ENCODE measurements at regions not wholly inside any gene's neighbourhood (a gene's known extent, or its start where the extent isn't known, plus 50 kb on each side); places are given as distances from the start of the nearest gene placed in this dataset.

DNA sequence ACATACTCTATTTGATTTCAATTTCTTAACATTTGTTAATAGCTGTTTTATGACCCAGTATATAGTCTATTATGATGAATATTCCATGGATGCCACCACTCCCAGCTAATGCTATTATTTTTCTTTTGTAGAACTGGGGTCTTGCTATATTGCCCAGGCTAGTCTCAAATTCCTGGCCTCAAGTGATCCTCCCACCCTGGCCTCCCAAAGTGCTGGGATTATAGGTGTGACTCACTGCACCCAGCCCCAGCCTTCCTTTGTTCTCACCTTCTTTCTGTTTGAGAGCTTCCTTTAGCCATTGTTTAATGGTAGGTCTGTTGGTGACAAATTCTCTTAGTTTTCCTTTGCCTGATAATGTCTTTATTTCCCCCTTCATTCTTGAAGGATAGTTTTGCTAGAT lies 52.9 kb upstream of the AMOTL1 start:
- TF ChIP-seq, protein P1, sequence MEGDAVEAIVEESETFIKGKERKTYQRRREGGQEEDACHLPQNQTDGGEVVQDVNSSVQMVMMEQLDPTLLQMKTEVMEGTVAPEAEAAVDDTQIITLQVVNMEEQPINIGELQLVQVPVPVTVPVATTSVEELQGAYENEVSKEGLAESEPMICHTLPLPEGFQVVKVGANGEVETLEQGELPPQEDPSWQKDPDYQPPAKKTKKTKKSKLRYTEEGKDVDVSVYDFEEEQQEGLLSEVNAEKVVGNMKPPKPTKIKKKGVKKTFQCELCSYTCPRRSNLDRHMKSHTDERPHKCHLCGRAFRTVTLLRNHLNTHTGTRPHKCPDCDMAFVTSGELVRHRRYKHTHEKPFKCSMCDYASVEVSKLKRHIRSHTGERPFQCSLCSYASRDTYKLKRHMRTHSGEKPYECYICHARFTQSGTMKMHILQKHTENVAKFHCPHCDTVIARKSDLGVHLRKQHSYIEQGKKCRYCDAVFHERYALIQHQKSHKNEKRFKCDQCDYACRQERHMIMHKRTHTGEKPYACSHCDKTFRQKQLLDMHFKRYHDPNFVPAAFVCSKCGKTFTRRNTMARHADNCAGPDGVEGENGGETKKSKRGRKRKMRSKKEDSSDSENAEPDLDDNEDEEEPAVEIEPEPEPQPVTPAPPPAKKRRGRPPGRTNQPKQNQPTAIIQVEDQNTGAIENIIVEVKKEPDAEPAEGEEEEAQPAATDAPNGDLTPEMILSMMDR (IDR thresholded peaks at IDR 0.05), result no peak
- TF ChIP-seq POLR2A (IDR thresholded peaks at IDR 0.05; ENCODE audit: low read length) (no peak), ZNF302 (CRISPR knock-in tag; IDR thresholded peaks at IDR 0.05) (no peak), NR3C1 (IDR thresholded peaks at IDR 0.05) (no peak), EP300 (IDR thresholded peaks at IDR 0.05) (no peak), SMC3 (IDR thresholded peaks at IDR 0.05) (no peak), ESRRA (IDR thresholded peaks at IDR 0.05; ENCODE audit: borderline replicate concordance, low read length) (no peak), CHD4 (IDR thresholded peaks at IDR 0.05; ENCODE audit: borderline replicate concordance) (no peak)
- TF ChIP-seq, protein P2, sequence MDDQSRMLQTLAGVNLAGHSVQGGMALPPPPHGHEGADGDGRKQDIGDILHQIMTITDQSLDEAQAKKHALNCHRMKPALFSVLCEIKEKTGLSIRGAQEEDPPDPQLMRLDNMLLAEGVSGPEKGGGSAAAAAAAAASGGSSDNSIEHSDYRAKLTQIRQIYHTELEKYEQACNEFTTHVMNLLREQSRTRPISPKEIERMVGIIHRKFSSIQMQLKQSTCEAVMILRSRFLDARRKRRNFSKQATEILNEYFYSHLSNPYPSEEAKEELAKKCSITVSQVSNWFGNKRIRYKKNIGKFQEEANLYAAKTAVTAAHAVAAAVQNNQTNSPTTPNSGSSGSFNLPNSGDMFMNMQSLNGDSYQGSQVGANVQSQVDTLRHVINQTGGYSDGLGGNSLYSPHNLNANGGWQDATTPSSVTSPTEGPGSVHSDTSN (IDR thresholded peaks at IDR 0.05), result no peak
- TF ChIP-seq, protein P3, sequence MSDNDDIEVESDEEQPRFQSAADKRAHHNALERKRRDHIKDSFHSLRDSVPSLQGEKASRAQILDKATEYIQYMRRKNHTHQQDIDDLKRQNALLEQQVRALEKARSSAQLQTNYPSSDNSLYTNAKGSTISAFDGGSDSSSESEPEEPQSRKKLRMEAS (IDR thresholded peaks at IDR 0.05), result no peak
- TF ChIP-seq, protein P4, sequence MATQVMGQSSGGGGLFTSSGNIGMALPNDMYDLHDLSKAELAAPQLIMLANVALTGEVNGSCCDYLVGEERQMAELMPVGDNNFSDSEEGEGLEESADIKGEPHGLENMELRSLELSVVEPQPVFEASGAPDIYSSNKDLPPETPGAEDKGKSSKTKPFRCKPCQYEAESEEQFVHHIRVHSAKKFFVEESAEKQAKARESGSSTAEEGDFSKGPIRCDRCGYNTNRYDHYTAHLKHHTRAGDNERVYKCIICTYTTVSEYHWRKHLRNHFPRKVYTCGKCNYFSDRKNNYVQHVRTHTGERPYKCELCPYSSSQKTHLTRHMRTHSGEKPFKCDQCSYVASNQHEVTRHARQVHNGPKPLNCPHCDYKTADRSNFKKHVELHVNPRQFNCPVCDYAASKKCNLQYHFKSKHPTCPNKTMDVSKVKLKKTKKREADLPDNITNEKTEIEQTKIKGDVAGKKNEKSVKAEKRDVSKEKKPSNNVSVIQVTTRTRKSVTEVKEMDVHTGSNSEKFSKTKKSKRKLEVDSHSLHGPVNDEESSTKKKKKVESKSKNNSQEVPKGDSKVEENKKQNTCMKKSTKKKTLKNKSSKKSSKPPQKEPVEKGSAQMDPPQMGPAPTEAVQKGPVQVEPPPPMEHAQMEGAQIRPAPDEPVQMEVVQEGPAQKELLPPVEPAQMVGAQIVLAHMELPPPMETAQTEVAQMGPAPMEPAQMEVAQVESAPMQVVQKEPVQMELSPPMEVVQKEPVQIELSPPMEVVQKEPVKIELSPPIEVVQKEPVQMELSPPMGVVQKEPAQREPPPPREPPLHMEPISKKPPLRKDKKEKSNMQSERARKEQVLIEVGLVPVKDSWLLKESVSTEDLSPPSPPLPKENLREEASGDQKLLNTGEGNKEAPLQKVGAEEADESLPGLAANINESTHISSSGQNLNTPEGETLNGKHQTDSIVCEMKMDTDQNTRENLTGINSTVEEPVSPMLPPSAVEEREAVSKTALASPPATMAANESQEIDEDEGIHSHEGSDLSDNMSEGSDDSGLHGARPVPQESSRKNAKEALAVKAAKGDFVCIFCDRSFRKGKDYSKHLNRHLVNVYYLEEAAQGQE (IDR thresholded peaks at IDR 0.05), result no peak
- TF ChIP-seq, protein P5, sequence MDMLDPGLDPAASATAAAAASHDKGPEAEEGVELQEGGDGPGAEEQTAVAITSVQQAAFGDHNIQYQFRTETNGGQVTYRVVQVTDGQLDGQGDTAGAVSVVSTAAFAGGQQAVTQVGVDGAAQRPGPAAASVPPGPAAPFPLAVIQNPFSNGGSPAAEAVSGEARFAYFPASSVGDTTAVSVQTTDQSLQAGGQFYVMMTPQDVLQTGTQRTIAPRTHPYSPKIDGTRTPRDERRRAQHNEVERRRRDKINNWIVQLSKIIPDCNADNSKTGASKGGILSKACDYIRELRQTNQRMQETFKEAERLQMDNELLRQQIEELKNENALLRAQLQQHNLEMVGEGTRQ (IDR thresholded peaks at IDR 0.05), result no peak
